Neuronal stem cell (in vitro differentiated cells): ENCODE measurements at regions not wholly inside any gene's neighbourhood (a gene's known extent, or its start where the extent isn't known, plus 50 kb on each side); places are given as distances from the start of the nearest gene placed in this dataset.
A peak's percentile ranks its signal among the peaks of the same experiment; 100 is the strongest.

Experiments used
- DNase-seq: peaks from one replicate; pipeline ENCODE4 v3.0.0-alpha.2; 2013; ENCODE audit warnings: low spot score
- H2AFZ ChIP-seq: one replicate; pipeline ENCODE4 v1.6.1; 2013; ENCODE audit warnings: mild to moderate bottlenecking, low read length, inconsistent platforms
- H2AK5ac ChIP-seq: 2 replicates; pipeline ENCODE4 v1.6.1; 2013; ENCODE audit warnings: low read depth, mild to moderate bottlenecking, inconsistent platforms, low read length, moderate library complexity, mixed read lengths
- H2BK120ac ChIP-seq: 2 replicates; pipeline ENCODE4 v1.6.1; 2013; ENCODE audit warnings: low read depth, mild to moderate bottlenecking, inconsistent platforms, low read length, moderate library complexity, mixed read lengths
- H2BK12ac ChIP-seq: one replicate; pipeline ENCODE4 v1.6.1; 2013; ENCODE audit warnings: low read length, inconsistent platforms
- H2BK15ac ChIP-seq: 2 replicates; pipeline ENCODE4 v1.6.1; 2013; ENCODE audit warnings: mild to moderate bottlenecking, low read length, inconsistent platforms, mixed read lengths
- H2BK5ac ChIP-seq: one replicate; pipeline ENCODE4 v1.6.1; 2013; ENCODE audit warnings: inconsistent platforms, mild to moderate bottlenecking, low read length, moderate library complexity
- H3K14ac ChIP-seq: one replicate; pipeline ENCODE4 v1.6.1; 2013; ENCODE audit warnings: low read length, inconsistent platforms
- H3K18ac ChIP-seq: 2 replicates; pipeline ENCODE4 v1.6.1; 2013; ENCODE audit warnings: low read length, inconsistent platforms
- H3K23ac ChIP-seq: 2 replicates; pipeline ENCODE4 v1.6.1; 2013; ENCODE audit warnings: low read depth, mild to moderate bottlenecking, mixed read lengths, low read length, inconsistent platforms; ENCODE audit not compliant: poor library complexity
- H3K27ac ChIP-seq: replicated peaks from 3 replicates; pipeline ENCODE4 v1.5.1; 2013; ENCODE audit warnings: low read length, inconsistent platforms
- H3K27me3 ChIP-seq, 3 experiments: 2 replicates each; pipeline ENCODE4 v1.6.1; 2013; ENCODE audit warnings: low read length in 3 of 3, mild to moderate bottlenecking in 2 of 3, inconsistent platforms in 1 of 3, low read depth in 1 of 3, mixed read lengths in 1 of 3, moderate library complexity in 1 of 3; ENCODE audit not compliant: control insufficient read depth in 3 of 3, insufficient read depth in 3 of 3
- H3K36me3 ChIP-seq, 2 donors: replicated peaks in 1 of 2; 2 replicates each; pipeline ENCODE4 v1.6.1; 2013; ENCODE audit warnings: low read length in 2 of 2; ENCODE audit not compliant: control insufficient read depth in 2 of 2, insufficient read depth in 2 of 2
- H3K4ac ChIP-seq: 2 replicates; pipeline ENCODE4 v1.6.1; 2013; ENCODE audit warnings: inconsistent platforms, mild to moderate bottlenecking, low read length, moderate library complexity
- H3K4me1 ChIP-seq, 2 donors: 1 replicate in 1 of 2; 2 replicates in 1 of 2; pipeline ENCODE4 v1.6.1; 2013; ENCODE audit warnings: low read length in 2 of 2, low read depth in 1 of 2; ENCODE audit not compliant: control insufficient read depth in 2 of 2, insufficient read depth in 1 of 2
- H3K4me2 ChIP-seq: one replicate; pipeline ENCODE4 v1.6.1; 2013; ENCODE audit warnings: mild to moderate bottlenecking, low read length, inconsistent platforms; ENCODE audit not compliant: insufficient read depth, poor library complexity, severe bottlenecking
- H3K4me3 ChIP-seq, 2 donors: 2 replicates each; pipeline ENCODE4 v1.5.1; 2013; ENCODE audit warnings: low read length in 2 of 2, mild to moderate bottlenecking in 2 of 2, inconsistent platforms in 1 of 2, moderate library complexity in 1 of 2
- H3K79me1 ChIP-seq: one replicate; pipeline ENCODE4 v1.6.1; 2013; ENCODE audit warnings: low read depth, mild to moderate bottlenecking, inconsistent platforms, low read length, moderate library complexity
- H3K9ac ChIP-seq: one replicate; pipeline ENCODE4 v1.6.1; 2013; ENCODE audit warnings: mild to moderate bottlenecking, low read depth, low read length, inconsistent platforms; ENCODE audit not compliant: poor library complexity
- H3K9me3 ChIP-seq, 2 donors: replicated peaks in 1 of 2; 2 replicates each; pipeline versions ENCODE3 to v1.6.1; 2013; ENCODE audit warnings: low read length in 2 of 2, mild to moderate bottlenecking in 2 of 2, inconsistent platforms in 1 of 2, low read depth in 1 of 2, mixed read lengths in 1 of 2, moderate library complexity in 1 of 2; ENCODE audit not compliant: control insufficient read depth in 2 of 2, insufficient read depth in 1 of 2
- H4K8ac ChIP-seq: one replicate; pipeline ENCODE4 v1.6.1; 2013; ENCODE audit warnings: low read depth, mild to moderate bottlenecking, inconsistent platforms, low read length, moderate library complexity
- H4K91ac ChIP-seq: one replicate; pipeline ENCODE4 v1.6.1; 2013; ENCODE audit warnings: low read length, low read depth, mild to moderate bottlenecking, inconsistent platforms; ENCODE audit not compliant: poor library complexity
- WGBS, 2 donors: extraction: QIAGEN DNeasy Blood & Tissue Kit; methylation state at CpG; one replicate each; pipeline ENCODE4 v1.1.7; 2013; ENCODE audit warnings: missing lambda C conversion rate in 2 of 2, mixed read lengths in 1 of 2; ENCODE audit not compliant: insufficient read length in 2 of 2, insufficient replicate concordance in 1 of 2; ENCODE audit errors: extremely low coverage in 2 of 2; 5-methylcytosine and 5-hydroxymethylcytosine counted together

DNA sequence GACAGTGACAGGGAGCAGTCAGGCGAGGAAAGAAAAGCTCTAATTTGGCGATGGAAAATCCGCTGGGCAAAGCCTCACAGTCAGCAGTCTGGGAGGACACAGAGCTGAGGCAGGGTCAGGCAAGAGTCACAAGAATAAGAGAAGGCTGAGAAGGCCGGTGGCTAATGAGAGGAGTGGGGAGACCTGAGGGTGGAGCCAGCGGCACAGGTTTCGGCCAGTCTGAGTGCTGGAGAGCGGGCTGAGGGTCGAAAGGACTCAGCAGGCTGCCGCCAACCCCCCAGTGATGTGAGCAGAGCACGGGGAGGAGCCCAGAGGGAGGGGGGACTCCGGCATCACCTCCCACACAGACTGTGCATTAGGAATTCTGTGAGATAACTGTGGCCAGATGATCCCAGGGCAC, 500.6 kb upstream of the MYT1L start:
- Histone ChIP-seq H4K8ac (no peak overlapping the region), H2BK15ac (no peak overlapping the region)
- peak; percentile 21 for DNase-seq

DNA sequence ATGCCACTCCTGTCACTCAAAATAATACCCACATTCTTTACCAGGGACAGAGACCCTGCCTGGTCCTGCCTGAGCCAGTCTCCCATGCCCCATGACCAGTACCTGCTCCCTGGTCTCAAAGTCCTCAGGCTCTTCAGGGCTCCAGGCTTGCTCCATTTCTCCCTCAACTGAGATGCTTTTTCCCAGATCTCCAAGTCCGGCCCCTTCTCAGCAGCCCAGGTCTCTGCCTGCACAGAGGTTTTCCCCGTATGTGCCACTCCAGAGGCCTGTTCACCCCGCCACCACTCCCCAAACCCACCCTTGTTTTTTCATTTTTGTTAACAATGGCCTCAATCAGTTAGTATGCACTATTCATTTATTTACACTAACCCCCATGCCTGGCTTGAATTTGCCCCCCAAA, 499.5 kb upstream of the MYT1L start:
- Histone ChIP-seq H3K36me3 (no peaks in the 10 kb centered on the region), H3K27ac (no peak overlapping the region), H2BK5ac (no peak overlapping the region), H3K14ac (no peak overlapping the region), H3K23ac (no peak overlapping the region), H3K27me3 (peaks cover 0 to 7% (median 0%) of the 10 kb centered on the region in 3 experiments), H3K9me3 (peaks cover 0 to 2% of the 10 kb centered on the region in 2 donors), H2AK5ac (peak overlapping the region; percentile 51), H4K91ac (no peak overlapping the region), H4K8ac (no peak overlapping the region), H3K18ac (no peak overlapping the region), H2BK15ac (no peak overlapping the region), H3K4me1 (peaks cover 0 to 3% of the 10 kb centered on the region in 2 donors), H3K4ac (no peak overlapping the region), H3K79me1 (no peaks in the 10 kb centered on the region), H2BK120ac (no peak overlapping the region), H2AFZ (no peak overlapping the region), H2BK12ac (no peak overlapping the region), H3K4me3 (no peak overlapping the region), H3K9ac (no peak overlapping the region), H3K4me2 (no peak overlapping the region)
- DNase-seq: no peak
- no CpG with 5 or more reads among the region's 3 CpGs for WGBS, 2 donors

More for the DNA sequence above, 500.6 kb upstream of the MYT1L start:
- Histone ChIP-seq H4K91ac (no peak overlapping the region), H3K79me1 (no peaks in the 10 kb centered on the region), H2BK120ac (no peak overlapping the region), H3K14ac (no peak overlapping the region), H3K27me3 (peaks cover 0 to 7% (median 0%) of the 10 kb centered on the region in 3 experiments), H3K9me3 (peaks cover 0 to 2% of the 10 kb centered on the region in 2 donors), H3K4me3 (no peak overlapping the region), H3K18ac (no peak overlapping the region), H3K4me1 (peaks cover 0 to 3% of the 10 kb centered on the region in 2 donors), H2AFZ (peak overlapping the region; percentile 60), H3K9ac (no peak overlapping the region), H3K23ac (no peak overlapping the region), H2BK12ac (no peak overlapping the region), H2AK5ac (no peak overlapping the region), H2BK5ac (no peak overlapping the region), H3K4me2 (no peak overlapping the region), H3K27ac (no peak overlapping the region), H3K36me3 (no peaks in the 10 kb centered on the region), H3K4ac (no peak overlapping the region)
- no CpG with 5 or more reads among the region's 11 CpGs for WGBS, 2 donors

DNA sequence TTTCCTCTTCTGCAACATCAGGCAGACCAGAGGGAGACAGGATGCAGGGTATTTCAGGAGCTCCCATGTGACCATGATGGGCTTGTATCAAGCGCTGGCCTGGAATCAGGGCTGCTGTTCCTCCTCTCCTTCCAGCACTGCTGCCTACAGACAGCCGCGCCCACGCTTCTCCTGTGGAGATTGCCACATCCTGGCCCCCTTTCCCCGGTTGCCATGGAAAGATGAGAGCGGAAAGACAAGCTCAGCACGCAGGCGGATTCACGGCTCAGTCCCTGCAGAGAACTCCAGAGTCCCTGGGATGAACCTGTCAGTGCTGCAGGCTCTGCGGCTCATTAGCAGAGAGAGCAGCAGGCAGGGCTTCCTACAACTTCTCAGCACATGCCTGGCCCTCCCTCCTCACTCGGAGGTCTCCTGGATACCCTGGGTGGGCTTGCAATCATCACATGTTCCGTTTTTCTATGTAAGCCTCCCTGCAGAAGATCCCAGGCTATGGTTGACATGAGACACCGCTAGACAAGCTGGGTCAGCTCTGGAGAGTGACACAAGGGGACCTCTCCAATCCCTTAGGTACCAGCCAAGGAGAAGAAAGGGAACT, 497.8 kb upstream of the MYT1L start:
- Histone ChIP-seq H2BK12ac (no peak overlapping the region), H3K18ac (no peak overlapping the region), H3K27me3 (peaks cover 0 to 7% (median 0%) of the 10 kb centered on the region in 3 experiments), H2BK120ac (no peak overlapping the region), H3K27ac (no peak overlapping the region), H3K9ac (no peak overlapping the region), H3K4me2 (no peak overlapping the region), H3K14ac (no peak overlapping the region), H2AK5ac (no peak overlapping the region), H3K9me3 (peaks cover 0 to 5% of the 10 kb centered on the region in 2 donors), H3K23ac (peak overlapping the region; percentile 11), H4K91ac (no peak overlapping the region), H3K36me3 (no peaks in the 10 kb centered on the region), H4K8ac (no peak overlapping the region), H2BK15ac (no peak overlapping the region), H3K4me3 (no peak overlapping the region), H2BK5ac (peak overlapping the region; percentile 9), H3K4me1 (peaks cover 0 to 5% of the 10 kb centered on the region in 2 donors), H2AFZ (peak overlapping the region; percentile 83), H3K4ac (no peak overlapping the region), H3K79me1 (no peaks in the 10 kb centered on the region)
- no peak for DNase-seq
- WGBS, 2 donors: no CpG with 5 or more reads among the region's 13 CpGs

DNA sequence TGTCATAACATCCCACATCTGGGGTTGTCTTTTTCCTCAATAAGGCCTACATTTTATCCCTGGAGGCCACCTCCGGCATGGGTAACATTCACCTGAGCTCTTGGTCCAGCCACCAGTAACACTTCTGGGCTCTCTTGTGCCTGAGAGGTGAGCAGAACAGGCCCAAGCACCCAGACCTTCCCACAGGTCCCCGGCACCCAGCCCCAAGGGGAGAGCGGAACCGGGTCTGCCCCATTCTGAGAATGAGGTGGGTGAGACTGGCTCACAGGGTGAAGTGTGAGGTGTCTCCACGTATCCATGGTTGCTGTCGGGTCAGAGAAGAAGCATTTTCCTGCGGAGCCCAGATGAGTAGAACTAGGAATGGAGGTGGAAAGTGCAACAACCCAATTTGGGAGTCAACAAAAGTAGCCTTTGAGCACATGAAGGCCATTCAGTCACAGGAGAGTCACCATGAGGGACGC, 496.7 kb upstream of the MYT1L start:
- Histone ChIP-seq H3K4me3 (no peak overlapping the region), H2BK5ac (no peak overlapping the region), H3K36me3 (no peaks in the 10 kb centered on the region), H3K79me1 (no peaks in the 10 kb centered on the region), H3K27ac (no peak overlapping the region), H4K8ac (no peak overlapping the region), H3K4ac (no peak overlapping the region), H4K91ac (no peak overlapping the region), H2AK5ac (no peak overlapping the region), H3K23ac (no peak overlapping the region), H3K14ac (no peak overlapping the region), H3K4me2 (no peak overlapping the region), H2BK15ac (no peak overlapping the region), H2AFZ (no peak overlapping the region), H2BK12ac (no peak overlapping the region), H3K9me3 (peaks cover 0 to 5% of the 10 kb centered on the region in 2 donors), H3K27me3 (peaks cover 0 to 7% (median 0%) of the 10 kb centered on the region in 3 experiments), H2BK120ac (no peak overlapping the region), H3K4me1 (peaks cover 0 to 5% of the 10 kb centered on the region in 2 donors), H3K18ac (peak overlapping the region; percentile 22), H3K9ac (no peak overlapping the region)
- no CpG with 5 or more reads among the region's 8 CpGs for WGBS, 2 donors
- no peak for DNase-seq
